ENCODE measurements at regions not wholly inside any gene's neighbourhood (a gene's known extent, or its start where the extent isn't known, plus 50 kb on each side); places are given as distances from the start of the nearest gene placed in this dataset.

GRCh38 chr6:68008445-68008844 lies 626.6 kb upstream of the ADGRB3 start:
- TF ChIP-seq NFRKB (IDR thresholded peaks at IDR 0.05) (no peak), FOXA1 (IDR thresholded peaks at IDR 0.05) (no peak), PKNOX1 (IDR thresholded peaks at IDR 0.05) (no peak), HDGF (IDR thresholded peaks at IDR 0.05; ENCODE audit: borderline replicate concordance) (no peak), L3MBTL2 (conservative IDR thresholded peaks at IDR 0.05) (no peak), LEF1 (IDR thresholded peaks at IDR 0.05; ENCODE audit: borderline replicate concordance) (no peak), BHLHE40 (IDR thresholded peaks at IDR 0.05; ENCODE audit: borderline replicate concordance) (no peak), FOXM1 (IDR thresholded peaks at IDR 0.05; ENCODE audit: borderline replicate concordance) (no peak), SP1 (IDR thresholded peaks at IDR 0.05) (no peak), SUZ12 (IDR thresholded peaks at IDR 0.05) (no peak), ARNT (IDR thresholded peaks at IDR 0.05) (no peak), FOXK2 (IDR thresholded peaks at IDR 0.05) (no peak), TARDBP (IDR thresholded peaks at IDR 0.05) (no peak)
